ENCODE measurements at regions not wholly inside any gene's neighbourhood (a gene's known extent, or its start where the extent isn't known, plus 50 kb on each side); places are given as distances from the start of the nearest gene placed in this dataset. TPM values are rescaled to one million over a fixed set of nuclear protein-coding genes. Genes with fewer than 3 reads are reported as not detected.

- intact Hi-C loops (cut with micrococcal nuclease), result no loop called here
Observed at GRCh38 chr2:65482971-65483370, 50.6 kb upstream of the SPRED2 start.

More at GRCh38 chr2:65482971-65483370, 50.6 kb upstream of the SPRED2 start:
- DNase-seq, result no peak
- H3K4me1 ChIP-seq (ENCODE audit: control insufficient read depth in 1 of 2, insufficient read depth in 2 of 2, low read length in 2 of 2), result no peaks in the 10 kb centered on the region
- no peaks in the 10 kb centered on the region for H3K36me3 ChIP-seq (replicated peaks in 1 of 2; ENCODE audit: control insufficient read depth in 1 of 2, insufficient read depth in 2 of 2, low read length in 2 of 2)
- no peak overlapping the region for H3K4me3 ChIP-seq (replicated peaks in 1 of 3; ENCODE audit: low read depth in 2 of 3, low read length in 3 of 3)
- H3K27ac ChIP-seq (ENCODE audit: low read depth in 1 of 2, low read length in 2 of 2), result no peak overlapping the region
- H3K27ac Mint-ChIP-seq, result no peak overlapping the region
- H3K36me3 Mint-ChIP-seq, result no peaks in the 10 kb centered on the region
- H3K79me2 ChIP-seq (ENCODE audit: insufficient read depth, low read length), result no peaks in the 10 kb centered on the region
- H3K4me2 ChIP-seq (replicated peaks; ENCODE audit: extremely low read depth, low read length, poor library complexity, severe bottlenecking), result no peak overlapping the region
- H4K20me1 ChIP-seq (ENCODE audit: insufficient read depth, low read length), result no peaks in the 10 kb centered on the region
- H3K9ac ChIP-seq (ENCODE audit: insufficient read depth, low read length, poor library complexity, severe bottlenecking), result no peak overlapping the region
- peaks cover 5% of the 10 kb centered on the region for H3K4me1 Mint-ChIP-seq
- no peak overlapping the region for H2AFZ ChIP-seq (ENCODE audit: insufficient read depth, low read depth, low read length, poor library complexity, severe bottlenecking)
- H3K27me3 Mint-ChIP-seq (ENCODE audit: low read depth in 3 of 3), result peaks cover 0 to 6% (median 6%) of the 10 kb centered on the region in 3 donors
- no peaks in the 10 kb centered on the region for H3K27me3 ChIP-seq (ENCODE audit: control insufficient read depth in 2 of 2, insufficient read depth in 2 of 2, low read length in 2 of 2)
- peaks cover 4 to 8% of the 10 kb centered on the region in 2 donors for H3K9me3 ChIP-seq (replicated peaks in 1 of 2; ENCODE audit: control insufficient read depth in 1 of 2, insufficient read depth in 1 of 2, low read length in 2 of 2)
- no peak overlapping the region for H3K4me3 Mint-ChIP-seq
- TF ChIP-seq CTCF (IDR thresholded peaks at IDR 0.05), result no peak
- 100% methylated on average over 2 of the region's 3 CpGs for WGBS (ENCODE audit: insufficient coverage)
- H3K9me3 Mint-ChIP-seq, result peaks cover 4 to 19% (median 10%) of the 10 kb centered on the region in 7 donors

Small RNAs in the stretch of these regions (small RNA-seq; reads per million reads assigned to genes)
- not detected for gene MIR4778 (ENCODE audit: insufficient read length, low read depth)
- gene RN7SL635P (ENCODE audit: insufficient read length, low read depth), result not detected
- gene VTRNA2-2P (ENCODE audit: insufficient read length, low read depth), result not detected

Measured in CD14-positive monocyte (primary cell).